ENCODE measurements at regions not wholly inside any gene's neighbourhood (a gene's known extent, or its start where the extent isn't known, plus 50 kb on each side); places are given as distances from the start of the nearest gene placed in this dataset.

DNA sequence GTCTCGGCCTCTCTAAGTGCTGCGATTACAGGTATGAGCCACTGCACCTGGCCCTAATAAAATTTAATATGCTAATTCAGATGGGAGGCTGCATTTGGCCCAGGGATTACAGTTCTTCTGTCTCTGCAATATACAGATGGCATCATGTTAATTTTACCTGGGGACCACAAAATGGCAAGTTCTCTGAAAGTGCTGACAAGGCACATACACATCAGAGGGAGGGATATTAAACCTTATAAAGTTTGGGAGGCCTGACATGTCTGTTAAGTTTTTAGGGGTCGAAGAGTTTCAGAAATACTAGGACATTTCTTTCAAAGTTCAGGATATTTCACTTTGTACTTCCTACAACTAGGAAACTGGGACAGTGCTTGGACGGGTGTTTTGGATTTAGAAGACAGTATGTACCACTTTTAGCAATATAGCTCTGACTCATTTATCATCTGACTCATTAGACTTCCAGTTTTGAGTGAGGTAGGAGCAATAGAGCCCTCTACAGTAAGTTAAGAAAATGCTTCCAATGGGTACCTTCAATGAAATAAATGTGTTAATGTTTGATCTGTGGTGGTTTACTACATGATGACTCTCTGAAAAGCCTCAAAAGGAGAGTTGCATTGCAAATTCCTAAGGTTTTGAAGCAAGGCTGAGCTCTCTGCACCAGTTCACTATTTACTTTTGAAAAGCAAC is 981.0 kb upstream of the HS3ST1 start:
- Histone ChIP-seq H2BK5ac (ENCODE audit: low read depth, low read length, poor library complexity, severe bottlenecking) (no peak overlapping the region), H3K4me2 (ENCODE audit: low read depth, low read length) (no peak overlapping the region), H3K23ac (ENCODE audit: low read depth, low read length) (no peak overlapping the region), H2AK9ac (replicated peaks; ENCODE audit: low read depth, low read length, poor library complexity) (no peak overlapping the region), H3K4me3 (ENCODE audit: insufficient read depth, low read depth, low read length) (no peak overlapping the region), H3K9ac (ENCODE audit: low read depth, low read length) (no peak overlapping the region), H3K14ac (replicated peaks; ENCODE audit: low read depth, low read length) (no peak overlapping the region), H3K27ac (ENCODE audit: insufficient read depth, low read length) (no peak overlapping the region), H2BK15ac (ENCODE audit: low read depth, low read length) (no peak overlapping the region), H2BK120ac (ENCODE audit: low read depth, low read length) (no peak overlapping the region), H3K4me1 (ENCODE audit: control insufficient read depth, insufficient read depth, low read length) (no peaks in the 10 kb centered on the region), H3K4ac (ENCODE audit: low read depth, low read length) (no peak overlapping the region), H4K20me1 (ENCODE audit: insufficient read depth, low read length) (no peaks in the 10 kb centered on the region), H2AFZ (replicated peaks; ENCODE audit: low read length, poor library complexity) (no peak overlapping the region), H3K56ac (ENCODE audit: extremely low read depth, insufficient read depth, low read length) (no peak overlapping the region), H2BK20ac (ENCODE audit: low read depth, low read length) (no peak overlapping the region), H4K91ac (ENCODE audit: insufficient read depth, low read depth, low read length) (no peak overlapping the region), H4K5ac (ENCODE audit: low read depth, low read length) (no peak overlapping the region), H3K18ac (ENCODE audit: low read depth, low read length) (no peak overlapping the region), H2AK5ac (ENCODE audit: low read depth, low read length) (no peak overlapping the region), H3K79me1 (ENCODE audit: low read depth in 1 of 2, low read length in 2 of 2) (no peaks in the 10 kb centered on the region), H3K27me3 (ENCODE audit: control insufficient read depth, insufficient read depth, low read length) (no peaks in the 10 kb centered on the region), H3K9me1 (ENCODE audit: insufficient read depth, low read length) (no peaks in the 10 kb centered on the region), H3K9me3 (ENCODE audit: control insufficient read depth, insufficient read depth, low read length) (peaks cover 6% of the 10 kb centered on the region; the same call in 1 of the 2 replicates), H4K8ac (ENCODE audit: low read depth in 2 of 2, low read length in 2 of 2) (no peak overlapping the region), H3K36me3 (ENCODE audit: control insufficient read depth, insufficient read depth, low read length) (no peaks in the 10 kb centered on the region)
- no peak for DNase-seq
- TF ChIP-seq MAFK (IDR thresholded peaks at IDR 0.05; ENCODE audit: low read depth, low read length) (peak; percentile 90), RAD21 (IDR thresholded peaks at IDR 0.05; ENCODE audit: low read length) (no peak), MAZ (IDR thresholded peaks at IDR 0.05; ENCODE audit: borderline replicate concordance, low read depth, low read length) (no peak)
- TF ChIP-seq, protein P1, sequence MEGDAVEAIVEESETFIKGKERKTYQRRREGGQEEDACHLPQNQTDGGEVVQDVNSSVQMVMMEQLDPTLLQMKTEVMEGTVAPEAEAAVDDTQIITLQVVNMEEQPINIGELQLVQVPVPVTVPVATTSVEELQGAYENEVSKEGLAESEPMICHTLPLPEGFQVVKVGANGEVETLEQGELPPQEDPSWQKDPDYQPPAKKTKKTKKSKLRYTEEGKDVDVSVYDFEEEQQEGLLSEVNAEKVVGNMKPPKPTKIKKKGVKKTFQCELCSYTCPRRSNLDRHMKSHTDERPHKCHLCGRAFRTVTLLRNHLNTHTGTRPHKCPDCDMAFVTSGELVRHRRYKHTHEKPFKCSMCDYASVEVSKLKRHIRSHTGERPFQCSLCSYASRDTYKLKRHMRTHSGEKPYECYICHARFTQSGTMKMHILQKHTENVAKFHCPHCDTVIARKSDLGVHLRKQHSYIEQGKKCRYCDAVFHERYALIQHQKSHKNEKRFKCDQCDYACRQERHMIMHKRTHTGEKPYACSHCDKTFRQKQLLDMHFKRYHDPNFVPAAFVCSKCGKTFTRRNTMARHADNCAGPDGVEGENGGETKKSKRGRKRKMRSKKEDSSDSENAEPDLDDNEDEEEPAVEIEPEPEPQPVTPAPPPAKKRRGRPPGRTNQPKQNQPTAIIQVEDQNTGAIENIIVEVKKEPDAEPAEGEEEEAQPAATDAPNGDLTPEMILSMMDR (conservative IDR thresholded peaks at IDR 0.05; ENCODE audit: low read depth, low read length), result no peak
- ChIA-PET CTCF (no interaction called here), POLR2A (ENCODE audit: unreplicated experiment) (no interaction called here)
- intact Hi-C loops (cut with micrococcal nuclease) (no loop called here), in situ Hi-C loops (cut with MboI; ENCODE audit: low sequenced_read_pairs) (no loop called here), dilution Hi-C loops (cut with HindIII; ENCODE audit: low sequenced_read_pairs, unreplicated experiment) (no loop called here)
- BruUV-seq (replicated peaks), result no TSS peak
- WGBS, 2 experiments (ENCODE audit: extremely low coverage in 2 of 2, insufficient read length in 1 of 2), result no CpG with 5 or more reads among the region's 4 CpGs
- no peak for ATAC-seq (ENCODE audit: low read depth)
